Ovary (tissue), 3 donors: ENCODE measurements at regions not wholly inside any gene's neighbourhood (a gene's known extent, or its start where the extent isn't known, plus 50 kb on each side); places are given as distances from the start of the nearest gene placed in this dataset.

Source experiments
- CTCF ChIP-seq, 3 donors: fragments of 450-650 bp in 2 of 3; fragments of 200-600 bp in 1 of 3; IDR thresholded peaks; one replicate each; pipeline versions ENCODE4 v1.5.1 to v1.8.0; 2016 to 2022; ENCODE audit warnings: antibody characterized with exemption in 3 of 3, mild to moderate bottlenecking in 1 of 3
- EP300 ChIP-seq: sonication (generic); formaldehyde crosslinking; IDR thresholded peaks from one replicate; pipeline ENCODE4 v1.6.1; 2017; ENCODE audit warnings: antibody characterized with exemption
- POLR2A ChIP-seq: fragments of 450-650 bp; IDR thresholded peaks from one replicate; pipeline ENCODE4 v1.6.1; 2017; ENCODE audit warnings: antibody characterized with exemption, mild to moderate bottlenecking, moderate library complexity
- donor health status: DM: no; HTN: no; CAD: no.

- no peak for TF ChIP-seq CTCF (IDR thresholded peaks at IDR 0.05)
- TF ChIP-seq POLR2A: no peak
- no peak for TF ChIP-seq EP300
Observed at GRCh38 chr10:21260506-21261149, 264.9 kb downstream of the SKIDA1 start.
